HG02981 (cell line): ENCODE measurements at regions not wholly inside any gene's neighbourhood (a gene's known extent, or its start where the extent isn't known, plus 50 kb on each side); places are given as distances from the start of the nearest gene placed in this dataset.

ENCODE experiments used
- ATAC-seq: cut with Tn5 transposase; IDR thresholded peaks from one replicate; pipeline ENCODE4 v1.9.1; 2021; ENCODE audit warnings: mild to moderate bottlenecking, moderate library complexity; ENCODE audit not compliant: unreplicated experiment

DNA sequence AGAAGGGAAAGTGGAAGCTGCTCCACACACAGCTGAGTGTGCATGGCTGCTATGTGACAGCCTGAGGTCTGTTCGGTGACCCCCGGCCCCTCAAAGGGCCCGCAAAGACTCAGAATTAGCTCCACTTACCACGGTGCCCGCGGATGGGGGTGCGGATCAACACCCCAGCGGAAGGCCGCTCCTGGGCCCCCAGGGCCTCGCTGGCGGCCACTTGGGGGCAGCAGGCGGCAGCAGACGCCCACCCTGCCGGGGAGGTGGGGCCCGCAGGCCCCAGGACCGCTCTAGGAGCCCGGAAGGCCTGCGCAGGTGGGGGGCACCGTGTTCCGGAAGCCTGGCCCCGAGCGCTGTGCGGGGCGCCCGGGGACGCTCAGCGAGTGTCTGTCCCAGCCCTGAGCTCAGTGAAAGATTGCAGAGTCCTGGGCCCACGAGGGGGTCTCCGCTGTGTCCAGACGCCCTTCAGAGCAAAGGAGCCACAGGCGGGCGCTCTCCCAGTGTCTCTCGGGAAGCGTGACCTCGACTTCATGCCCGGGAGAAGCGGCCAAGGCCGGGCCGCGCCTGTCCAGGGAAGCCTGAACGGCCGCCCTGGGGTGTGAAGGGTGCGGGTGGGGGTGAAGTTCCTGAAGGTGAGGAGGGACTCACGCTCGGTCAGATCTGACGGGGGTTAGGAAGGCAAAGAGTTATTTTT lies 118.7 kb downstream of the VAPA start:
- ATAC-seq: no peak

GRCh38 chr18:10033016-10033399 lies 119.2 kb downstream of the VAPA start:
- ATAC-seq: no peak

DNA sequence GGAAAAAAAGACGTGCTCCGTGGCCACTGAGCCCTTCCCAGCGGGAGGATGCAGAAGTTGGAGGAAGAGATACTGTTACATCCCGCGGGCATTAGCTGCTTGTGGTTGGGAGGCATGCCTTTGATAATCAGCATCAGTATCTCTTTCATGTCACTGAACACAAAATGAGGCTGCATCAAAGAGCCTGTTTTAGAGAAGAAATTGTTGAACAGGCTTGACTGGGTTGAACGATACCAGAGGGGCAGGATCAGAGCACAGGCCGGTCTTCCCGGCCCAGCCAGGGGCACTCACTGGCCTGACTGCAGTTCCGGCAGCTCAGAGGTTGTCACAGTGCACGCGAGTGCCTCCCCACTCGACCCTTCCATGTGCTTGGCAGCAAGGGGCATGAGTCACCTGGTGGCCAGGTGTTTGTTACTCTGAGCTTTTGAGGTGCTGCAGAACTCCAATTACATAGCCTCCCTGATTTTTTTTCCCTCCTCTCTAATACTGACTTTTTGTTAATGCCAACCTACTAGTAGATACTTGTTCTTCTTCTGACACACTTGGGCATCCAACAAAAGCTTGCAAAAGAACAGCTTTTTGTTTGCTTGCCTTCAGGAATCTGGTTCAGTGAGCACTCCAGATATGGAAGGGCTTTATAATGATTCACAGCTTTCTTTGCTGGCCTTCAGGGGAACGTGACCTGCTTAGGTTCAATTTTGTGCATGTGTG lies 121.6 kb downstream of the VAPA start:
- ATAC-seq: no peak

- no peak for ATAC-seq
Observed at GRCh38 chr18:10036479-10036878, 122.7 kb downstream of the VAPA start.

- no peak for ATAC-seq
Observed at GRCh38 chr18:10037181-10037580, 123.4 kb downstream of the VAPA start.

DNA sequence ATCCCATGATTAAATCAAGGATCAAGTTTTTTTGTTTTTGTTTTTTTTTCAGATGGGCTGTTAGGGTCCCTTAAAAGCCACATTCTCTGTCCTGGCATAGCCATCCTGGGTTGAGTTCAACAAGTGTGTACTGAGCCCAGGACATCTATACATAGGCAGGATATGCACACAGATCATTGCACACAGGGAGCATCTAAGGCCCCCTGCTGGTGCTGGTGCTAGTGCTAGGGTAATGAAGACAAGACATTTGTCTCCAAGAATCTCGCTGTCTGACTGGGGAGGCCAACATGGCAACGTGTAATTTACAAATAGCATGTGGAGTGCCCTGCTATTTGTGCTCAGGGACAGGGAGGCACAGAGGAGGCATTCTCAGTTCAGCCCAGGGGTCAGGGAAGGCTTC lies 124.5 kb downstream of the VAPA start:
- ATAC-seq: no peak

DNA sequence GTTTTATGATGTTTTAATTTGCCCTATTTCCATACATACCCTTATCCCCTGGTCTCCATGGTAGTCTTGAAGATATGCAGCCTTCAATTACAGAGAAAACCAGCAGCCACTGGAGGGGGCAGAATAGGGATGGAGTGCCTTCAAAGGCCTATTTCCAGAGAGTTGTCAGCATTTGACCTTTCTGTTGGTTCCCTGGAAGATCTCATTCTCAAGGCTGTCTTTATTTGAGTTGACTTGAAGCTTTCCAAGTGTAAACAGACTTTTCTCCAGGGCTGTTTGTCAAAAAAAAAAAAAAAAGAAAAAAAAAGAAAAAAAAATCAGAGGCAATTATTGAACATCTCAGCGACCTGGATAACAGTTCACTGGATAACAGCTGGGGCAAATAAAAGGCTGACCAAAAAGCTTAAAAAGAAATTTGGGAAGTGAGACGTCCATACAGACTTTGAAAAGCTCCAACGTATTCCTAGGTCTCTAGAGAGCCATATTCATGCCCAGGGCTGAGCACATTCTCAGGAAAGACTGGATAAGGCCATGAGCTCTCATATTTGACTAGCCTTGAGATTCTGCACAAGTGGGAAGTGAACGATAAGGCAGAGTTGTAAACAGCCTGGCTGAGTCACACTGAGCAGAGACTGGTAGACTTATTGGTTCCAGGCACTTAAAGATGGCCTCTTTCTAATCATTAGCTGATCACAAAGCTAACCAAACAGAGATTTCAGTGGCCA lies 126.6 kb downstream of the VAPA start:
- ATAC-seq: no peak

DNA sequence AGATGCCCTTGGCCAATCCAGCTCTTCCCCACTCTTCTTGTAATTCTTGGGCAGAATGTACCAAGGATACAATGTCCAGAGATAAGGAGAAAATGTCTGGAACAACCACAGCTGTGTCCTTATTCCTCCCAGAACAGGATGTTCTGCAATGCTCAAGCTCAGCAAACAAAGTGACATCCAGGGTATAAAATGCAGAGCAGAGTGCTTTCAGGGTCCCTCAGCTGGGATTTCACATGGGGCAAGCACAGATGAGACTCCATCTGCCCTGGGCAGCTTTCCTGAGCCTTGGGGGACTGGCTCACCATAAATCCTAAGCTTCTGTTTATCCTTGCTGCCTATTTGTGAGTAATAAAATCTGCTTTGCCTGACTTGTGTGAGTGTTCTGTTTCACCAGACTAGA lies 127.4 kb downstream of the VAPA start:
- no peak for ATAC-seq

DNA sequence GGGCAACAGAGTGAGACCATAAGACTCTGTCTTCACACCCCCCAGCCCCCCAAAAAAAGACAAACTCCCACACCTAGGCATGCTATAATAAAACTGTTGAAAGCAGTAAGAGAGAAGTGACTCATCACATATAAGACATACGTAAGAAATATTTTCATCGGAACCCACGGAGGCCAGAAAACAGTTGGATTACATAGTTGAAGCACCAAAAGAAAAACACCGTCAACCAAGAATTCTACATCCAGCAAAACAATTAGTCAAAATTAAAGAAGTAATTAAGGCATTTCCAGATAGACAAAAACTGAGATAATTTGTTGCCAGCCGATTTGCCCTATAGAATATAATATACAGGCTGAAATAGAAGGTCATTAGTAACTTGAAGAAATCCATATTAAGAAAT lies 128.7 kb downstream of the VAPA start:
- ATAC-seq: no peak

DNA sequence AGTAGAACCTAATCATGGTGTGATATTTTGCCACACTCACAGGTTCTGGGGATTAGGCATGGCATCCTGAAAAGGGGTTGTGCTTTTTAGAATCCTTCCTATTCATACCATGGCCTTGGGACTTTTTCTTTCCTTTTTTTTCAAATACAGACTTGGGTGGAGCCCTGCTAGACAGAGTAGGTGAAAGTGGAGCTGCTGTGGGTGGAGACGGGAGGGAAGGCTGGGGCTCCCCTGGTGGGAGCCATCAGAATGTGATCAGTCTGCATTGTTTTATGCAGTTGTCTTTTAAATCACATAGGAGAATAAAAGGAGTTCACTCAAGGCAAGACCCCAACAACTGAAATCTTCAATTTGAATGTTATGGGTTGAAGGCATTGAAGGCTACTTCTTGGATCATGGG lies 130.2 kb downstream of the VAPA start:
- no peak for ATAC-seq

DNA sequence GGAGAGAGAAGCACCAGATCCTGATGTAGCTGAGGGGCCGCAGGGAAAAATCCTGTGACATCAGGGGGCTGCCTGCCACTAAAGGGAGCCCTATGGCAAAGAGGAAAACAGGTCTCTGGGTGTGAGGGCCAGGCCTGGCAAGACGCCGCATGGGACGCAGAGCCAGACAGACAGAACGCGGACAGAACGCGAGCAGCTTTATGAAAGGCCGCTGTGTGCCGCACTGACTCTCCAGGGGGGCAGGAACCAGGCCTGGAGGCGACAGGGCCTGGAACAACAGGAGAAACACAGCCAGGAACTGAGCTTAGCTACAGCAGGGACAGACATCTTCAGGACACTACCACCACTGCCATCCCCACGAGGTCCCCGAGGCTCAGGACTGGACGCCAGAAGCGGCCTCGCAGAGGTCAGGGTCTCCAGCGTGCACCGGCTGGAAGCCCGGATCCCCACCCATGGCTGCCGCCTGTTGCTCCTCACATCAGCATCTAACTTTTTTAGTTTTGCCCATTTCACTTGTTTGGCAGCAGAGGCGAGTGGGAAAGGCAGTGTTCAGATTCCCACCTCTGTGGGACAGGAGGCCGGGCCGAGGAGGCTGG lies 131.6 kb downstream of the VAPA start:
- no peak for ATAC-seq

DNA sequence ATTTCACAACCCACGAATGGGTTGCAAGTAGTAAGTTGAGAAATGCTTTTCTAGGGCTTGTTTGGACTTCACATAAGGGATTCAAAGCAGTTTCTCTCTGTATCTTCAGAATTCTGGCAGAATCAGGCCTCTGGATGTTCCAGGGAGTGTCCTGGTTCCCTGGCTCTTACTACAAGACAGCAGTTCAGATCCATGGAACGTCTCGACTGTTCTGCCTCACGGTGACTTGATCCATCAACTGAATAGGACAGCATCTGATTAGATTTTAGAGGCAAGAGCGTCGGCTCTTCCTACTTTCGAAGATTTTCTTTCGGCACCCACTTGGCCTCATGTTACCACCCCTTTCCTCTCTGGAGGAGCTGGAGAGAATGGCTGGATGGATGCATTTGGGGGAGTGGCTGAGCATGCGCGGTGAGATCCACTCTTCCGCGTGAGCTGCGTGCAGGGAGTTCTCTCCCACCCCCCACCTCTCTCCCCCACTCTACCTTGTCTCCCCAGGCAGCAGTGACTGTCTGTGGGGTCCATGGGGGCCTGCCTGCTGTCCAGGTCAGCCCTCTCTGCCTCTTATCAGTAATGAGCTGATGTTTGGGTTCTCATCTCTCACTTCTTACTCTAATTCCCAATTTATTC lies 132.5 kb downstream of the VAPA start:
- no peak for ATAC-seq

GRCh38 chr18:10047237-10047636 lies 133.4 kb downstream of the VAPA start:
- ATAC-seq: no peak

DNA sequence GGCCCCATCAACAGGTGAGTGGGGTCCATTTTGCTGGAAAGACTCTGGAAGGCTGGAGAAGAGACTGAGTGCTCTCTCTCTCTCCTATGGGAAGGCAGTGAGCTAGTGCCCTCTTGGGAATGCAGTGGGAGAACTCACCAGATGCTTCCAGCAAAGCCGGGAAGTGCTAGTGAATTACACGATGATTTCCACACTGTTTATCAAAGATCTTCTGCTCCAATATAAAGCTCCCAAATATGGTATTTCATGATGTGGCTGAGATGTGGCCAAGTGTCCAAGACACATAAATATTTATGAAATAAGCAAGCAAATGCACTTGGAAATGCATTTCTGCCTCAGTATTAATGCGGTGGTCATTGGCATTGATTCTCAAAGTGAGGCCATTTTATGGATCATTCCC lies 135.9 kb downstream of the VAPA start:
- ATAC-seq: no peak

- no peak for ATAC-seq
Observed at GRCh38 chr18:10050956-10051355, 137.1 kb downstream of the VAPA start.

- ATAC-seq: no peak
Observed at GRCh38 chr18:10051877-10052631, 138.2 kb downstream of the VAPA start.

GRCh38 chr18:10052871-10053270 lies 139.1 kb downstream of the VAPA start:
- ATAC-seq: no peak

GRCh38 chr18:10053861-10054260 lies 140.0 kb downstream of the VAPA start:
- ATAC-seq: no peak

DNA sequence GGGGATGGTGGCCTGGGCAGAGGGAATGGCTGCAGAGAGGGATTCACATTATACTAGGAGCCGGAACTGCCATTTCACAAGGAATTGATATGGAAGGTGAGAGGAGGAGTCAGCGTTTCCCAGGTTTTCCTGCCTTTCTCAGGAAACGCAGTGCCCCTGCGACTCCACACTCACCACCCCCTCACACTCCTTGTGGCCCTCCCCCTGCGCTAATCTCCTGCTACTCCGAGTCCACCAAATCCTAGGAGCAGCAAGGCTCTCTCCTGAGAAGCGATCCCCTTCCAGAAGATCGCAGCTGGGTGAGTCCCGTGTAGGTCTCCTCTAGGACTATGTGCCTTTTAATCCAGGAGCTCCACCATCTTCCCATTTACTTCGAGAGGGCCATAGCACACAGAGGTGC lies 140.6 kb downstream of the VAPA start:
- ATAC-seq: no peak

DNA sequence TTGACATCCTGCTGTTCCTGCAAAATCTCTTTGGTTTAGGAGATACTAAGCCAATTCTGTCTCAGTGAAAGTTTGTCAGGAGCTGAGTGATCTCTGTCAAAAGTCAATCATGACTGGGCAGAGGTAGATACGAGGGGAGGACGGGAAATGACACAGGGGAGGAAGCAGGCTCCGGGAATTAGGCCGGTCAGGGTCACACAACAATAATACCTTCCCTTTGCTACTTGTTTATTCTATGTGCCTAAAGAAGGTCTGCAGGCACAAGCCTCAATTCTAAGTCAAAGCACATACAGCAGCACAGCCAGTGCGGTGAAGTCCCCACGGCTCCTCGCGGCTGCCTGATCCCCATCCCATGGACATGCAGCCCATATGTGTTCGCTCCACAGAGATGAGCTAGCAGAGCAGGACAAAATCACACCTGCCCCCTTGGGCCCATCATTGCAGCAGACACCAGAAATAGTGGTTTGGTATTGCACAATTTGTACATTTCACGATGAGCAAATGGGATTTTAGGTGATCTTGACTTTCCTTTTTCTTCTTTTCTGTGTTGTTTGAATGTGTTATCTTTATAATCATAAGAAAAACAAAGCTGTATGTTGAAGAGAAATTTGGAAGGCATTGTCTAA lies 141.4 kb downstream of the VAPA start:
- no peak for ATAC-seq
